Activated CD8-positive, alpha-beta memory T cell treated with anti-CD3 and anti-CD28 coated beads for 24 hours (primary cell): ENCODE measurements at regions not wholly inside any gene's neighbourhood (a gene's known extent, or its start where the extent isn't known, plus 50 kb on each side); places are given as distances from the start of the nearest gene placed in this dataset.
"Not testable (repeated sequence)": the region's sequence is repeated elsewhere in the genome, so short reads cannot be mapped to it uniquely, and the experiment has no call there.

Source experiments
- DNase-seq: peaks from one replicate; pipeline ENCODE4 v3.0.0-alpha.2; 2020

DNA sequence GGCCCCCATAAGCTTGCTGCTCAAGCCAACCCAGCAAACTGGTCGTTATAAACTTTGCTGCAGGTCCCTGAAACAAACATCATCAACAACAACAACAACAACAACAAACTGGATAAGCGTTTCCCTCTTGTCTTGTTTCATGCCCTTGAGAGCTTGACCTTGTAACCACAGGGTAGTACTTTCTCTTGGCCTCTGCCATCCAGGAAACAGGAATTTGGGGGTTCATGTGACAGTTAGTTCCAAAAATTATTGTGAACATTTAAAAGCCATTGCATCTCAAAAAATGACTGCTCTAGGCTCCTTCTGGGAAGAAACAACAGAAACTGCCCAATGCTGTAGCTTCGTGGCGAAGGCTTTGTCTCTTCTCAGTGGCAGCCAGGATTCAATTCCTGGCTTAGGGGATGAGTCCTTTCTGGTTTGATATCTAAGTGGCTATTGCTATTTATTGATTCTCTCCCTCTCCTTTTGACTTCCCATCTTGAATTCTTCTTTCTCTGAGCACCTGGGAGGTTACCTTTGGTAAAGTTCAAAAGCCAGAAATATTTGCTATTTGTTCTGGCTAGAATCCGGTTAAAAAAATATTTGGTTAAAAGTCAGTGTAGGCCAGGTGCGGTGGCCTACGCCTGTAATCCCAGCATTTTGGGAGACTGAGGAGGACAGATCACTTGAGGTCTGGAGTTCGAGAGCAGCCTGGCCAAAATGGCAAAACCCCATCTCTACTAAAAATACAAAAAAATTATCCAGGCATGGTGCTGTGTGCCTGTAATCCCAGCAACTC is 52.0 kb upstream of the CPM start:
- DNase-seq, result no peak

DNA sequence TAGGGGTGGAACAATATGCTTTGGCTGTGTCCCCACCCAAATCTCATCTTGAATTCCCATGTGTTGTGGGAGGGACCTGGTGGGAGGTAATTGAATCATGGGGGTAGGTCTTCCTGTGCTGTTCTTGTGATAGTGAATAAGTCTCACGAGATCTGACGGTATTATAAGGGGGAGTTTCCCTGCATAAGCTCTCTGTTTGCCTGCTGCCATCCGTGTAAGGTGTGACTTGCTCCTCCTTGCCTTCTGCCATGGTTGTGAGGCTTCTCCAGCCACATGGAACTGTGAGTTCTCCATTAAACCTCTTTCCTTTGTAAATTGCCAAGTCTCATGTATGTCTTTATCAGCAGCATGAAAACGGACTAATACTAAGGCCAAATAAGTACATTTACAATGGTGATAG is 64.6 kb upstream of the CPM start:
- DNase-seq, result not testable (repeated sequence)

DNA sequence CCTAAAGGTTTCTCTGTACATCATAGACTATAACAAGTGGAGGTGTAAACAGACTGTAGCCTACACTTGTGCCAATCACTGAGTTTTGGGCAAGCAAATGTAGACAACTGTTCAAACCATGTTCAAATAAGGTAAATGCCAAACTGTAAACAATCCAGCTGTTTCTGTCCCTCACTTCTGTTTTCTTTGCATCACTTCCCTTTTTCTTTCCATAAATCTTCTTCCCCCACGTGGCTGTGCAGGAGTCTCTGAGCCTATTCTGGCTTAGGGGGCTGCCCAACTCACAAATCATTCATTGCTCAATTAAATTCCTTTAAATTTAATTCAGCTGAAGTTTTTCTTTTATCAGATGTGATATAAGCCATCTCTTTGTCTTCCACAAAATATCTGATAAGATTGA is 65.1 kb upstream of the CPM start:
- no peak for DNase-seq

DNA sequence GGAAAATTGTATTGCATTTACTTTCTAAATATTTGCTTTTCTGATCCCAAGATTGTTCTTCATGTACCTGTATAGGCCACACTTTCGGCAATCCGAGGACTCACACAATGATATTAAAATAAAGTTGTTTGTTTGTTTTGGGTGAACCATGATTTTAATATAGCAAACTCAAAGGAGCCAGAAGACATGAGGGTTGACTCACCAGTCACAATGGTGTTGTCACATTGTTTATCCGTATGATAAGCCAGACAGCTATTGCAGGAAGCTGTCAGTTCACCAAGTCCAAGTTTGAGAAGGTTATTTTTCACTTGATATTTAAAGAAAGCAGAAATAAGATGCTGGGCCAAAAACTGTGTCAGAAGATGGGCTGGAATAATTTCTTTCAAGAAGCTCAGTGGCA is 67.1 kb upstream of the CPM start:
- DNase-seq, result no peak

DNA sequence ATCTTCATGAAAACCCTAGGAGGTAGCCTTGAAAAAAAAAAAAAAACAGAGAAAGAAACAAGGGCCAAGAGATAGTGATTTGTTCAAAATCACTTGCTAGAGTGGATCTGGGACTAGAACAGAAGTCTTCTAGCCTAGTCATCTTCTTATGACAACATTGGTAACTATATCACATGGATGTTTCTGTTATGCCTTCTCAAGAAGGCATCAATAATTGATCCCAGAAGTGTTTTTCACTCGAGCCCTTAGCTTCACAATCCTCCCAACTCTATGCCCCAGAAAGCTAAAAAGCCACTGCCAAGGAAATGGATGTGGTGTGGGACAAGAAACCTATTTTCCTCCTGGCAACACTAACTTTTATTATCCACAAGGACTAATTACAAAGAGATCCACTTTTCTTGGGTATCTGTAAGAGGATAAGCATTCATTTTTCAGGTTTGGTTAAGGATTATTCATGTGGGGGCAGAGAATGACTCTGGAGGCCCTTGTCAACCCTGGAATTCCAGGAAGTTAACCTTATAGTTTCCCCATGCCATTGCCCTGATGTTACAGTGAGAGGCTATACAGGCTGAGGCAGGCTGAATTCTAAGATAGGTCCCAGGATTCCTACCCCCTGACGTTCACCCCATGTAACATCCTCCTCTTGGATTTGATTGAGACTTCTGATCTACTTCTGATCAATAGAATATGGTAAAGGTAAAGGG is 67.7 kb upstream of the CPM start:
- no peak for DNase-seq

DNA sequence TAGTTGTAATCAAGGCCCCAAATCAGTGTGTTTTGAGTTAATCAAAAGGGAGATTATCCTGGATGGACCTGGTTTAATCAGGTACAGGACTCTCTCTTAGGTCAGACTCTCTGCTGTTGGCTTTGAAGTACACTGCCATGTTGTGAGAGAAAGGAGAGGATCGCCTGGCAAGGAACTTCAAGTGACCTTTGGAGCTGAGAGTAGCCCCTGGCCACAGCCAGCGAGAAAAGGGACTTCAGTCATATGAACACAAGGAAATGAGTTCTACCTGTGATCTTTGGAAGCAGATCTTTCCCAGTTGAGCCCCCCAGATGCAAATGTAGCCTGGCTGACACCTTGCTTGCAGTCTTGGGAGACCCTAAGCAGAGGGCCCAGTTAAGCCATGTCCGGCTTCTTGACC is 68.3 kb upstream of the CPM start:
- DNase-seq, result no peak

DNA sequence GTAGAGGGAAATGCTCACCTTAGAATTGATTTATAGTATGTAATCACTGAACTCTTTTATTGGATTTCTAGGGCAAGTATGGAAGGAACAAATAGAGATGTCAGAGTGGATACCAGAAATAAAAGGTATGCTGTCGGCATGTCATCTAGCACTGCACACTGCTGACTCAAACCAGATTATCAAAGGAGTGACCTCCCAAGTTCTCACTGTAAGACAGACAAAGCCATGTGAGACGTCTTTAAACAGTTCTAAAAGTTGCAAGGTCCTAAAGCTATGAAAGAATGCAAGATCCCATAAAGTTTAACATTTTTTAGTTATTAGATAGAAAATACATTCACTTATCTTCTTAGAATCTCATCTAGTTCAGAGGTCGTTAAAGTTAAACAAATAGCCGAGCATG is 70.0 kb upstream of the CPM start:
- no peak for DNase-seq

DNA sequence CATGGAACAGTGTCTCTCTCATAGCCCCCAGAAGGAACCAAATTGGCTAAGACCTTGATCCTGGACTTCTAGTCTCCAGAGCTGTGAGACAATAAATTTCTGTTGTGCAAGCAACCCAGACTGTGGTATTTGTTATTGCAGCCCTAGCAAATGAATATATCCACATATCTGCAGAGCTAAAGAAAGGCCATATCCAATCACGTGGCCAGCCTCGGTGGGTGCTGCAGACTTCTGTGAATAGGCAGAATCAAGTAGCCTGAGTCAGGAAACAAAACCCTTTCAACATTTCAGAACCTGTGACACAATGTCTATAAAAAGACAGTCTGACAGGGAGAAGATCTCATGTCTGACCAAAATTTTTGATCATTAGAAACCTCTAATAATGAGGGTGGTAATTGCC is 71.0 kb upstream of the CPM start:
- DNase-seq, result no peak

DNA sequence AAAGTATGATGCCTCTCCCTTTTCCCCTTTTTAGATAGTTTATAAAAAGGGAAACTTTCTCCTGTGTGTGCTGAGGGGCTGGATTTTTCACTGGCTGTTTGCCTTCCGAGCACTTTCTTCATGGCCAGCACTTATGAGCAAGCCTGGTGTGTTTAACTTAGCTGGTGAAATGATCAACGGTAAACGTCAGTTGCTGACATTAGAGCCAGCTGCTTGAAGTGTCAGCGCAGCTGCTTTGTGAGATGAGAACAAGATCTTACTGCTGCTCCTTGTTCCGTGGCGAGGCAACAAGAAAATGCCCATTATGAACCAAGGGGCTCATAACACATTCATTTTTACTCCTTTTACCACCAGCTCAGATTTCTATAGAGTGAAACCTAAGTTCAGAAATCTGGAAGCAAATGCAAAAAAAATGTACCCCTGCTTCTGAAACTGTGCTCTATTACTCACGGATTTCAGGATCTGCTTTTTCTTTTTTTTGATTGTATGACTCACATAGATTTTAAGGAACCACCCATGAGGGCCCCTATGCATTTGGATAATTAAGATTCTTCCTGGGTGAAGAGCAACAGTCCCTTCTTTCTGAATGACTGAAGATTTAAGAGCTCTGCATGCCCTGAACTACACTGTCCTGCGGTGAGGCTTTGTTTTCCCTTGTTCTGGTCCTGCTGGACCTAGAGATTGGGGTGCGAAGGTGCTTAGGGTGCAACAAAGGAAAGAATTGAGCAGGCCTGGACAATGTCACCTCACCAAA is 74.3 kb upstream of the CPM start:
- no peak for DNase-seq

DNA sequence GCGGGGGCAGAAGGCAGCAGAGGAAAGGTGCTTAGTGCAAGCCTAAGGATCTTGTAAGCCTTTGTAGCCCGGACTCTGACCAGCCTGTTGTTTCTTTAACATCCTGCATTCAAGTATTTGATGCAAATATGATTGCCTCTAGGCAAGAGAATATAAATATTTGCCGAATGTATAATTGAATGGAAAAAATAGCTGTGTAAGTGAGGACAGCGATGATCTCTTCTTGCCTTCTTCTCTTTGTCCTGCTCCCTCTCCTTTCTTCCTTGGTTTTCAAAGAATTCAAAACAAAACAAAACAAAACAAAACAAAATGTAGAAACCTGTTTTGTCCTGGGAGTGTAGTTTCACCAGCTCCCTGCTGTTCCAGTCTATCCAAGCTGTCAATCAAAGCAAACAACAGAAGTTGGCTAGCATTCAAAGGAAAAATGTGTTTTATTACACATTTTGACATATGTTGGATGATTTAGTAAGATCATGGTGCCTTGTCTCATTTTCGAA is 74.9 kb upstream of the CPM start:
- DNase-seq, result no peak

DNA sequence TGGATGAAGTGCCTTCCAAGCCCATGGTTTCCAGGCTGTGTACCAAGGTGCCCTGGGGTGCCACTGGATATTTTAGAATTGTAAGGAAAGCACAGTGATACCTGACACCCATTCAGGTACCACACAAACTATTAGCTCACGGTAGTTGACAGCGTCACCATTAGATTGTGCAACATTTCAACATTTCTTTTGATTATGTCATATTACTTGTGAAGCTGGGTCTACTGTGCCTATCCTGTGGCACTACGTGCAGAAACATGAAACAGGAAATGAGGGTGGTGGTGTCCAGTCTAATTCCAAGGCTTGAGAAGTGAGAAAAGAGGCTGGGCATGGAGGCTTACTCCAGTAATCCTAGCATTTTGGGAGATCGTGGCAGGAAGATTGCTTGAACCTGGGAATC is 75.5 kb upstream of the CPM start:
- DNase-seq, result no peak

DNA sequence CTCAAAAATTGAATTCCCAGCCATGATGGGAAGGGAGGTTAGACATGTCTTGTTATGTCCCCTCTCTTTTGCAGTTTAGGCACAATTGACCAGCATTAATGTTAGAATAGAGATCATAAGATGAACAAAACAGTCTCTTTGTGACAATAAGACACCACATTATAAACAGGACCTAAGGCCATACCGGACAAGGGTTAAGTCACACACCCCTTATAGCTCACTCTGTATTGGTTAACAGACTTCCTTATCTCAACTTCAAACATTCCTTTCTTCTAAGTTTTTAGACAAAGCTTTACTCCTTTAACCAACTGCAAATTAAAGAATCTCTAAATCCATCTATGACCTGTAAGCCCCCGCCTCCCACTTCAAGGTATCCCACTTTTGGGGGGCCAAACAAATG is 81.1 kb upstream of the CPM start:
- no peak for DNase-seq

DNA sequence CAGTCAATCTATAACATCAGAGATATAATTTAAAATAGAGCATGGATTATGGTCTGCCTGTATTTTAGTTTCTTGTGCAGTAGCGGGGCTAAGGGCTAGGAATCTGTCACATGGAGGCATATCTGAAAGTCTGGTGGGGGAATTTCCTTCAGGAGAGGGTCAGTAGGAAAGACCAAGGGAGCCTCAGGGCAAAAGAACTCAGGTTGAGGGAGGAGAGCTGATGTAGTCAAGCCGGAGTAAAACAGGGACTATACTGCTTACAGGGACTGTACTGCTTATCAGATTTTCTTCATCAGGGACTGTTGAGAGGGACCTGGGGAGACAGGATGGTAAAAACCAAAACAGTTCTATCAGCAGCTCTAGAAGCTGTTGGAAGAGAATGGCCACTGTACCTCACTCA is 82.0 kb upstream of the CPM start:
- no peak for DNase-seq

DNA sequence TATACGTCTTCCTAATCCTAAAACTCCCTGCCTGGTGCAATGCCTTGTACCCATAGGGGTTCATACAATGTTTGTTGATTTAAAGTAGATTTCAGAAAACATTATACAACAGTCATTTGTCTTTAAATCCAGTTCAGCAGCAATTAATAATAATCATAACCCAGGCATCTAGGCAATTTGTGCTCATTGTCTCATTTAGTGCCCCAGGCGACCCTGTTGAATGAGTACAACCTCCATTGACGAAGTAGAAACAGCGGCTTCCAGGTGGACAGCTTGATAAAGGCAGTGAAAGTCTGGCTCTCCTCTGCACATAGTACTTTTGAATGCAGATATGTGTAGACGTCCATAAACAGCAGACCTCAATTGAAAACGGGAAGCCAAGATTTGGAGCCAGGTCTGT is 82.9 kb upstream of the CPM start:
- DNase-seq, result no peak

DNA sequence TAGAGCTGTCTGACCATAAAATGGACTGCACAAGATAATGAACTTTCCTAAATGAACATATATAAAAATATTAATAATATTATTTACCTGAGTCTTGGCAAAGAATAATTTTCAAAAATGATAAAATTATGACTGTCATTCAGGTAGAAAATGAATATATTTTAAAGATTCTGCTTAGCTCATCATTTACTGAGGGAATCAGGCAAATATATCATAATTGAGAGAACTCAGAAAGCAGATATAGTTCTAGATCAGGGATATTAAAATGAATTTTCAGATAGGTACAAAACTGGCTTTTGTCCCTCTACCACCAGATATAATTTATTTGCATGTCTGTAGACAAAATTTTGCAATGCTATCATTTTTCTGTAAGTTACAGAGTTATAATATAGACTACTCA is 86.1 kb upstream of the CPM start:
- no peak for DNase-seq

DNA sequence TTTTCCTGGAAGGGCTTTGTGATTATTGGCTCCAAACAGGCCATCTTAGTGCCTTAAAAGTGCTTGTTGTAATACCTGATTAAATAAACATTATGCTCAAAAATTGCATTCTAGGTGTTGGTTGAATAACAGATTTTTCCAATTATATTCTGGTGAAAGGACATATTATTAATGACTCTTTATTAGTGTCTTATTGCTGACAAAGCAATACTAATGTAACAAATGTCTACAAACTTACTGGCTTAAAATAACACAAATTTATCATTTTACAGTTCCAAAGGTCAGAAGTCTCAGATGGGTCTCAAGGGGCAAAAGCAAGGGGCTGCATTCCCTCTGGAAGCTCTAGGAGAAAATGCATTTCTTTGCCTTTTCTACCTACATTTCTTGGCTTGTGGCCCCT is 86.9 kb upstream of the CPM start:
- no peak for DNase-seq

DNA sequence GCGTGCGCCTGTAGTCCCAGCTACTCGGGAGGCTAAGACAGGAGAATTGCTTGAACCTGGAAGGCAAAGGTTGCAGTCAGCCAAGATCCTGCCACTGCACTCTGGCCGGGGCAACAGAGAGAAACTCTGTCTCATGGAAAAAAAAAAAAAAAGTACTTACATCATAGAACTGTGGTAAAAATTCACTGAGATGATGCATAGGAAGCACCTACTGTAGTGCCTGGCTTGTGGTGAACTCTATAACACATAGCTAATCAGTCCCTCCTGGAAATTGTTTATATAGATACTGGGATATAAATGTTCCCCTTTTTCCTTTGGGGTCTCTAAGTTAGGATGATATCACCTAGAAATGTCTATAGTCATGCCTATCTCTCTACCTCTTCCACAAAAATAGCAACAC is 89.7 kb upstream of the CPM start:
- DNase-seq, result no peak

DNA sequence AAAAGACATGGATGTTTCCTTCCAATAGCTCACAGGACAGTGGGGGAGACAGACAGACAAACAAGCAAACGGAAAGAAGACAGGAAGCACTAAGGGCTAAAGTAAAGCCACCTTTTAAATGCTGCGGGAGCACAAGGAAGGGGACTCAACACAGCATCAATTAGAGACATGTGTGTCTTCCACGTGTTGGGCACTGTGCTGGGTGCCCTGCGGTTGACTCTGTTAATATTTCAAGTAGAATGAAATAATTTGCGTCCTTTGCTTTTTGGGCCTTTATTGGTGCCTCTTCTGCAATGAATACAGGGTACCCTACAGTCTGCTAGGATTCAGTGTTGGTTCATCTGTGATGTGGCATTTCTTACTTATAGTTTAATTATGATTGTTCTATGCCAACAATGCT is 90.9 kb upstream of the CPM start:
- no peak for DNase-seq

DNA sequence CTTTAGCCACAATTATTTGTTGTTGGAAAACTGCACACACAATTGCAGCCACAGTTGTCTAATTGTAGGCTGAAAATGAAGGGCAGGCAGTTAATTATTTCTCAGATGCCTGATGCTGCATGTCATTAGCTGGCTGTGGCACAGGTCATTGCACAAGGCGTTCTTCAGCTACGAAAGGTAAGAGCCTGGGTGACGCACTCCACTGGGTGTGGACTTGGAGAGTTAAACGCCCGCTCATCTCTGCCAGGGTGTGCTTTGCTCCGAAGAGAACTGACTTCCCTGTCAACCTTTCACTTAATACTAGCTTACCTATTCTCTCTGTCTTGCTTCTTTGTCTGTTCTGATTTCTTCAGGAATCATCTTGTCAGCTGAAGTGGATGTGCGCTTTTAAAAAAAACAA is 91.4 kb upstream of the CPM start:
- no peak for DNase-seq

DNA sequence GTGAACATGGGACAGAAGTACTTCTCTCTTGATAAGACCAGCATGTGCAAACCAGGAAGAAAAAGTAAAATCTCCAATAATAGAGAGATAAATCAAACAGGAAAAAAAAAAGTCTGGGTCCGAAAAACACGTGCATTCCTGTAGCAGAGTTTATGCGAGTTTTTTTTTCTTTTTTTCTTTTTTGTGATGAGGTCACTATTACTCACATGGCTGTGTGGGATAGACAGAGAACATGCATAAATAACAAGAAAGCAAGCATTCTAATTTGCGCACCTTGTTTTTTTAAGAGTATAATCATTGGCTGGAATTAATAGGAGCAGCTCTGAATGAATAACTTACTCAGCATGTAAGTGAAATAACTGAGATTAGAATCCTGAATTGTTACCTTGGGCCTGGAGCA is 91.9 kb upstream of the CPM start:
- no peak for DNase-seq

DNA sequence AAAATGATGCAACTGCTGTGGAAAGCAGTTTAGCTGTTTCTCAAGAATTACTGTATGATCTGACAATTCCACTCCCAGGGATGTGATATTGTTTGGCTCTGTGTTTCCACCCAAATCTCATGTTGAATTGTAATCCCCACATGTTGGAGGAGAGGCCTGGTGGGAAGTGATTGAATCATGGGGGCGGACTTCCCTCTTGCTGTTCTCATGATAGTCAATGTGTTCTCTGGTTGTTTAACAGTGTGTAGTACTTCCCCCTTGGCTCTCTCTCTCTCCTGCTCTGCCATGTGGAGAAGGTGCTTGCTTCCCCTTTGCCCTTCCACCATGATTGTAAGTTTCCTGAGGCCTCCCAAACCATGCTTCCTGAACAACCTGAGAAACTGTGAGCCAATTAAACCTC is 93.4 kb upstream of the CPM start:
- DNase-seq, result no peak

DNA sequence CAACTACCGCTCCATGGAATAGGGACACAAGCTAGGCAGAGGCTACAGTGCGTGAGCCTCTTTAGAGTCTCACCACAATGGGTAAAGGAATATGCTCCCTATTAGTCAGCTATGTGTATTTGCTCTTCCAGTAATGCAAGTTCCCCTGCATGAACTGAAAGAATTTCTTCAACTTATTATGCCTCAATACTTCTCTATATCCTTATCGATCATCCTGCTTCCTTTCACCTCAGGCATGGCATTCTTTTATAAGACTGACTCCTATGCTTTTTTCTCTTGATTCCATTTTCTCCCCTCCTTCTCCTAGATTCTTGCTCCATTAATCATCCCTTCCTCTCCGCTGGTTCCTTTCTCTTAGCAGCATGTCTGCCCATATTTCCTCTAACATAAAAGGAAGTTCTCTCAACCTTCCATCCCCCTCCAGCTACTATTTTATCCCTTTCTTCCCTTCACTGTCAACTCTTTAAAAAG is 94.5 kb upstream of the CPM start:
- no peak for DNase-seq

DNA sequence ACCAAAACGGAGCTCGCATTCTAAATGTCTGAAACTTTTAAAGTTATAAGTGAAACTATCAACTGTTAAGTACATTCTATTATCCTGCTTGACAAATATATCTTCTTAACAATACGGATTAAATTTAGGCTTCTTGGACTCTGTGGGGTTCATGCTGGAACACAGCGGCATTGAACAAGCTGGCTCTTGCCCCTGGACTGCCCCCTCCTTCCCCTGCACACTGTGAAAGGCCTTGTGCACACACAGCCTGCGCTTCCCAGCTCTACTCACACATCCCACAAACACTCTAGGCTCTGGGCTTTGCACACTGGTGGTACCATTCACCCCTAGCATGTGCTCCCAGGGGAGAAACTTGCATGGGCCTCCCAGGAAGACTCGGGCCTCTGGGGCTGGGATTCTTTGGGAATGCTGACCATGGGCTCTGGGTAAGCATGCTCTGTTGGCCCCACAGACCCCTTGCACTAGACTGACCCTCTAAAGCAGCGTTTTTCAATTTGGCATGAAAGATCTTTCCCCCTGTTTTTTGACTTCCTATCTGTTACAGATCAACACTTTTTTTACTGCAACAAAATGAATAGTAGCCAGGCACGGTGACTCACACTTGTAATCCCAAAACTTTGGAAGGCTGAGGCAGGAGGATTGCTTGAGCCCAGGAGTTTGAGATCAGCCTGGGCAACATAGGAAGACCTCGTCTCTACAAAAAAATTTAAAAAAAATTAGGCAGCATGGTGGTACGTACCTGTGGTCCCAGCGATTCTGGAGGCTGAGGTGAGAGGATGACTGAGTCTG is 96.2 kb upstream of the CPM start:
- DNase-seq, result no peak
